Endodermal cell (in vitro differentiated cells): ENCODE measurements at regions not wholly inside any gene's neighbourhood (a gene's known extent, or its start where the extent isn't known, plus 50 kb on each side); places are given as distances from the start of the nearest gene placed in this dataset.
A peak's percentile ranks its signal among the peaks of the same experiment; 100 is the strongest.

Source experiments
- DNase-seq: peaks from one replicate; pipeline ENCODE4 v3.0.0-alpha.2; 2017
- H3K27ac ChIP-seq: 2 replicates; pipeline ENCODE4 v1.5.1; 2013; ENCODE audit warnings: mild to moderate bottlenecking, low read depth, low read length, moderate library complexity
- H3K27me3 ChIP-seq: 2 replicates; pipeline ENCODE4 v1.6.1; 2013; ENCODE audit warnings: mild to moderate bottlenecking, low read length, moderate library complexity; ENCODE audit not compliant: insufficient read depth, control insufficient read depth, poor library complexity, severe bottlenecking
- H3K36me3 ChIP-seq: 2 replicates; pipeline ENCODE4 v1.7.0; 2013; ENCODE audit warnings: mild to moderate bottlenecking, low read length, moderate library complexity; ENCODE audit not compliant: control insufficient read depth, insufficient read depth
- H3K4me1 ChIP-seq: one replicate; pipeline ENCODE4 v1.7.0; 2013; ENCODE audit warnings: low read length; ENCODE audit not compliant: control insufficient read depth, insufficient read depth
- H3K4me3 ChIP-seq: 2 replicates; pipeline ENCODE4 v1.5.1; 2013; ENCODE audit warnings: mild to moderate bottlenecking, low read length, moderate library complexity
- H3K9ac ChIP-seq: 2 replicates; pipeline ENCODE4 v1.6.1; 2013; ENCODE audit warnings: mild to moderate bottlenecking, low read length, moderate library complexity; ENCODE audit not compliant: poor library complexity, severe bottlenecking; ENCODE audit errors: extremely low read depth
- H3K9me3 ChIP-seq: 2 replicates; pipeline ENCODE4 v1.6.1; 2013; ENCODE audit warnings: mild to moderate bottlenecking, low read length, moderate library complexity; ENCODE audit not compliant: control insufficient read depth
- H3K27ac Mint-ChIP-seq: 2 replicates; pipeline ENCODE4 v1.8.0; 2020; ENCODE audit warnings: mixed read lengths
- H3K27me3 Mint-ChIP-seq: 2 replicates; pipeline ENCODE4 v1.8.0; 2021; ENCODE audit warnings: mild to moderate bottlenecking, mixed read lengths; ENCODE audit not compliant: insufficient read depth
- H3K36me3 Mint-ChIP-seq: 2 replicates; pipeline ENCODE4 v1.8.0; 2020; ENCODE audit warnings: low read depth, mixed read lengths
- H3K4me1 Mint-ChIP-seq: 2 replicates; pipeline ENCODE4 v1.8.0; 2020; ENCODE audit warnings: mixed read lengths
- H3K4me3 Mint-ChIP-seq: 2 replicates; pipeline ENCODE4 v1.8.0; 2020; ENCODE audit warnings: mild to moderate bottlenecking, moderate library complexity, mixed read lengths
- H3K9me3 Mint-ChIP-seq: 2 replicates; pipeline ENCODE4 v1.8.0; 2020; ENCODE audit warnings: mild to moderate bottlenecking, mixed read lengths
- CTCF ChIP-seq: fragments of 200-600 bp; sonication (generic); conservative IDR thresholded peaks from 2 replicates; pipeline ENCODE4 v1.5.0; 2021; ENCODE audit warnings: antibody characterized with exemption, mild to moderate bottlenecking
- WGBS, 2 experiments: methylation state at CpG; one replicate each; pipeline versions ENCODE4 v1.1.5 to v1.1.7; 2013; ENCODE audit warnings: missing lambda C conversion rate in 2 of 2, mixed read lengths in 1 of 2; ENCODE audit not compliant: insufficient coverage in 1 of 2, insufficient read length in 1 of 2; 5-methylcytosine and 5-hydroxymethylcytosine counted together

GRCh38 chr10:27607591-27607990, 103.5 kb downstream of the RAB18 start:
- H3K36me3 Mint-ChIP-seq: no peaks in the 10 kb centered on the region
- no peaks in the 10 kb centered on the region for H3K4me1 ChIP-seq
- no peaks in the 10 kb centered on the region for H3K36me3 ChIP-seq
- H3K4me1 Mint-ChIP-seq: no peaks in the 10 kb centered on the region
- 90% methylated on average over 2 to 5 of the region's 6 CpGs for WGBS, 2 experiments
- peaks cover 3% of the 10 kb centered on the region for H3K9me3 Mint-ChIP-seq
- DNase-seq: no peak
- no peak for TF ChIP-seq CTCF
- H3K27ac ChIP-seq: no peak overlapping the region
- H3K27ac Mint-ChIP-seq: no peak overlapping the region
- H3K27me3 ChIP-seq: no peaks in the 10 kb centered on the region
- H3K4me3 Mint-ChIP-seq: no peak overlapping the region
- no peaks in the 10 kb centered on the region for H3K27me3 Mint-ChIP-seq
- H3K4me3 ChIP-seq: no peak overlapping the region
- H3K9ac ChIP-seq: no peak overlapping the region
- no peaks in the 10 kb centered on the region for H3K9me3 ChIP-seq

GRCh38 chr10:27611236-27611635, 107.1 kb downstream of the RAB18 start:
- no peaks in the 10 kb centered on the region for H3K27me3 ChIP-seq
- no peaks in the 10 kb centered on the region for H3K36me3 ChIP-seq
- no peak overlapping the region for H3K9ac ChIP-seq
- H3K27me3 Mint-ChIP-seq: no peaks in the 10 kb centered on the region
- H3K9me3 ChIP-seq: no peaks in the 10 kb centered on the region
- H3K4me1 Mint-ChIP-seq: peaks cover 4% of the 10 kb centered on the region
- no peaks in the 10 kb centered on the region for H3K9me3 Mint-ChIP-seq
- 90 to 97% methylated on average over 3 of the region's 3 CpGs for WGBS, 2 experiments
- H3K4me3 ChIP-seq: no peak overlapping the region
- DNase-seq: no peak
- no peak for TF ChIP-seq CTCF
- H3K4me1 ChIP-seq: no peaks in the 10 kb centered on the region
- H3K27ac ChIP-seq: no peak overlapping the region
- H3K4me3 Mint-ChIP-seq: no peak overlapping the region
- H3K27ac Mint-ChIP-seq: no peak overlapping the region
- no peaks in the 10 kb centered on the region for H3K36me3 Mint-ChIP-seq

GRCh38 chr10:27611744-27612550, 107.8 kb downstream of the RAB18 start:
- peak overlapping the region; percentile 78 for H3K27ac ChIP-seq
- no peak overlapping the region for H3K9ac ChIP-seq
- H3K4me3 ChIP-seq: no peak overlapping the region
- Mint-ChIP-seq H3K27ac (no peak overlapping the region), H3K4me3 (no peak overlapping the region), H3K36me3 (no peaks in the 10 kb centered on the region), H3K4me1 (peaks cover 4% of the 10 kb centered on the region), H3K9me3 (no peaks in the 10 kb centered on the region), H3K27me3 (no peaks in the 10 kb centered on the region)
- H3K27me3 ChIP-seq: no peaks in the 10 kb centered on the region
- DNase-seq: no peak
- H3K4me1 ChIP-seq: no peaks in the 10 kb centered on the region
- TF ChIP-seq CTCF: no peak
- H3K36me3 ChIP-seq: no peaks in the 10 kb centered on the region
- H3K9me3 ChIP-seq: no peaks in the 10 kb centered on the region
- WGBS, 2 experiments: 92 to 95% methylated on average over 2 to 4 of the region's 5 CpGs
